ENCODE measurements at regions not wholly inside any gene's neighbourhood (a gene's known extent, or its start where the extent isn't known, plus 50 kb on each side); places are given as distances from the start of the nearest gene placed in this dataset.

- DNase-seq = no peak
These were observed 458.5 kb downstream of the MAT2B start for GRCh38 chr5:163963881-163964280.

- DNase-seq = no peak
These were observed 459.3 kb downstream of the MAT2B start for GRCh38 chr5:163964671-163965070.

- DNase-seq = no peak
These were observed 461.8 kb downstream of the MAT2B start for GRCh38 chr5:163967268-163967667.

GRCh38 chr5:163968651-163969050, 463.2 kb downstream of the MAT2B start:
- DNase-seq = no peak

GRCh38 chr5:163976696-163977095, 471.3 kb downstream of the MAT2B start:
- no peak for DNase-seq

GRCh38 chr5:163978897-163979296, 473.5 kb downstream of the MAT2B start:
- peak; percentile 10 for DNase-seq

- no peak for DNase-seq
These were observed 483.1 kb downstream of the MAT2B start for GRCh38 chr5:163988566-163988965.

GRCh38 chr5:163993126-163993525, 487.7 kb downstream of the MAT2B start:
- DNase-seq = no peak

GRCh38 chr5:163995206-163995605, 489.8 kb downstream of the MAT2B start:
- DNase-seq = no peak

- no peak for DNase-seq
These were observed 492.5 kb downstream of the MAT2B start for GRCh38 chr5:163997965-163998364.

- DNase-seq = no peak
These were observed 494.8 kb downstream of the MAT2B start for GRCh38 chr5:164000241-164000640.

GRCh38 chr5:164000819-164001218, 495.4 kb downstream of the MAT2B start:
- no peak for DNase-seq

GRCh38 chr5:164002214-164002613, 496.8 kb downstream of the MAT2B start:
- no peak for DNase-seq

- no peak for DNase-seq
These were observed 497.2 kb downstream of the MAT2B start for GRCh38 chr5:164002628-164003027.

GRCh38 chr5:164005071-164005470, 499.7 kb downstream of the MAT2B start:
- no peak for DNase-seq

- DNase-seq = no peak
These were observed 501.6 kb downstream of the MAT2B start for GRCh38 chr5:164007064-164007463.

- no peak for DNase-seq
These were observed 504.2 kb downstream of the MAT2B start for GRCh38 chr5:164009621-164010020.

- no peak for DNase-seq
These were observed 505.5 kb downstream of the MAT2B start for GRCh38 chr5:164010900-164011299.

- DNase-seq = no peak
These were observed 507.0 kb downstream of the MAT2B start for GRCh38 chr5:164012371-164012770.

- peak; percentile 49 for DNase-seq
These were observed 507.8 kb downstream of the MAT2B start for GRCh38 chr5:164013077-164013670.

- DNase-seq = no peak
These were observed 514.7 kb downstream of the MAT2B start for GRCh38 chr5:164020116-164020515.

- no peak for DNase-seq
These were observed 522.3 kb downstream of the MAT2B start for GRCh38 chr5:164027738-164028137.

- DNase-seq = no peak
These were observed 532.8 kb downstream of the MAT2B start for GRCh38 chr5:164038128-164038783.

GRCh38 chr5:164041105-164041504, 535.7 kb downstream of the MAT2B start:
- DNase-seq = no peak

- no peak for DNase-seq
These were observed 543.0 kb downstream of the MAT2B start for GRCh38 chr5:164048359-164048926.

All from NCI-H1436 (cell line).